ENCODE measurements at regions not wholly inside any gene's neighbourhood (a gene's known extent, or its start where the extent isn't known, plus 50 kb on each side); places are given as distances from the start of the nearest gene placed in this dataset.

- TF ChIP-seq CTCF (IDR thresholded peaks at IDR 0.05) (no peak), POLR2A (IDR thresholded peaks at IDR 0.05) (no peak)
Observed at GRCh38 chr2:120670771-120671480, 64.7 kb upstream of the GLI2 start.

Measured in heart left ventricle (tissue), 13 donors.